DND-41 (cell line): ENCODE measurements at regions not wholly inside any gene's neighbourhood (a gene's known extent, or its start where the extent isn't known, plus 50 kb on each side); places are given as distances from the start of the nearest gene placed in this dataset.

Experiments used
- EZH2 ChIP-seq: IDR thresholded peaks from 3 replicates; pipeline ENCODE4 v1.6.1; 2012; ENCODE audit warnings: borderline replicate concordance, low read depth, mild to moderate bottlenecking, moderate library complexity, low read length, inconsistent platforms; ENCODE audit not compliant: severe bottlenecking
- TF ChIP-seq, protein P1 (sequence below): IDR thresholded peaks from 2 replicates; pipeline ENCODE4 v1.5.1; 2012; ENCODE audit warnings: borderline replicate concordance, low read length, moderate library complexity, mild to moderate bottlenecking; ENCODE audit not compliant: poor library complexity, severe bottlenecking; ENCODE audit errors: extremely low read depth

DNA sequence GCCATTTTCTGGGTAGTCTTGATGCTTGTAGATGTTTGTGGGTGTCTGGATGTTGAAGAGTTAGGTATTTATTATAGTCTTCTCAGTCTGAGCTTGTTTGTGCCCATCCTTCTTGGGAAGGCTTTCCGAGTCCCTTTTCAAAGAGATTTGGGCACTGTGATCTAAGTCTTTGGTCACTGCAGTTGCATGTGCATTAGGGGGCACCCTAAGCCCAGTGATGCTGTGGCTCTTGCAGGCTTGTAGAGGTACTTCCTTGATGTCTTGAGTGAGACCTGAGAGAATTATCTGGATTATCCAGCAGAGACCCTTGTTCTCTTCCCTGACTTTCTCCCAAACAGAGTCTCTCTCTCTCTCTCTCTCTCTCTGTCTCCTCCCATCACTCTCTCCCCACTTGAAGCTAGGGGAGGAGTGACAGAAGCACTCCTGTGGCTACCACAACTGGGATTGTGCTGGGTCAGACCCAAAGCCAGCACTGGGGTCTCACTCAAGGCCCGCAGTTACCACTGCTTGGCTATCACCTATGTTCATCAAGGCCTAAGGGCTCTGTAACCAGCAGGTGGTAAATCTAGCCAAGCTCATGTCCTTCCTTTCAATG lies 68.5 kb downstream of the TMCO5A start:
- TF ChIP-seq, protein P1, sequence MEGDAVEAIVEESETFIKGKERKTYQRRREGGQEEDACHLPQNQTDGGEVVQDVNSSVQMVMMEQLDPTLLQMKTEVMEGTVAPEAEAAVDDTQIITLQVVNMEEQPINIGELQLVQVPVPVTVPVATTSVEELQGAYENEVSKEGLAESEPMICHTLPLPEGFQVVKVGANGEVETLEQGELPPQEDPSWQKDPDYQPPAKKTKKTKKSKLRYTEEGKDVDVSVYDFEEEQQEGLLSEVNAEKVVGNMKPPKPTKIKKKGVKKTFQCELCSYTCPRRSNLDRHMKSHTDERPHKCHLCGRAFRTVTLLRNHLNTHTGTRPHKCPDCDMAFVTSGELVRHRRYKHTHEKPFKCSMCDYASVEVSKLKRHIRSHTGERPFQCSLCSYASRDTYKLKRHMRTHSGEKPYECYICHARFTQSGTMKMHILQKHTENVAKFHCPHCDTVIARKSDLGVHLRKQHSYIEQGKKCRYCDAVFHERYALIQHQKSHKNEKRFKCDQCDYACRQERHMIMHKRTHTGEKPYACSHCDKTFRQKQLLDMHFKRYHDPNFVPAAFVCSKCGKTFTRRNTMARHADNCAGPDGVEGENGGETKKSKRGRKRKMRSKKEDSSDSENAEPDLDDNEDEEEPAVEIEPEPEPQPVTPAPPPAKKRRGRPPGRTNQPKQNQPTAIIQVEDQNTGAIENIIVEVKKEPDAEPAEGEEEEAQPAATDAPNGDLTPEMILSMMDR = peak; percentile 25
- TF ChIP-seq EZH2 = no peak
